Ovary (tissue), 7 donors: ENCODE measurements at regions not wholly inside any gene's neighbourhood (a gene's known extent, or its start where the extent isn't known, plus 50 kb on each side); places are given as distances from the start of the nearest gene placed in this dataset.
"Not testable (repeated sequence)": the region's sequence is repeated elsewhere in the genome, so short reads cannot be mapped to it uniquely, and the experiment has no call there.

Experiments used
- DNase-seq, 5 donors: peaks; one replicate each; pipeline ENCODE4 v3.0.0-alpha.2; 2019 to 2020
- H3K27ac ChIP-seq, 2 donors: fragments of 200-600 bp; one replicate each; pipeline versions ENCODE4 v1.5.1 to v1.8.0; 2019 to 2022
- H3K27me3 ChIP-seq: fragments of 200-600 bp; one replicate; pipeline ENCODE4 v1.8.0; 2022
- H3K36me3 ChIP-seq: fragments of 200-600 bp; sonication (generic); one replicate; pipeline ENCODE4 v1.5.1; 2019
- H3K4me1 ChIP-seq: one replicate; pipeline ENCODE4 v1.8.1; 2013; ENCODE audit warnings: mild to moderate bottlenecking, moderate library complexity; ENCODE audit not compliant: insufficient read depth
- H3K4me3 ChIP-seq: fragments of 200-600 bp; sonication (generic); one replicate; pipeline ENCODE4 v1.5.1; 2017
- H3K9me3 ChIP-seq, 2 donors: fragments of 200-600 bp in 1 of 2; sonication (generic) in 1 of 2; one replicate each; pipeline versions ENCODE4 v1.5.1 to v1.8.1; 2013 to 2019; ENCODE audit warnings: mild to moderate bottlenecking in 1 of 2, moderate library complexity in 1 of 2
- CTCF ChIP-seq, 3 donors: fragments of 450-650 bp in 2 of 3; fragments of 200-600 bp in 1 of 3; IDR thresholded peaks; one replicate each; pipeline versions ENCODE4 v1.5.1 to v1.8.0; 2016 to 2022; ENCODE audit warnings: antibody characterized with exemption in 3 of 3, mild to moderate bottlenecking in 1 of 3
- EP300 ChIP-seq: sonication (generic); formaldehyde crosslinking; IDR thresholded peaks from one replicate; pipeline ENCODE4 v1.6.1; 2017; ENCODE audit warnings: antibody characterized with exemption
- POLR2A ChIP-seq: fragments of 450-650 bp; IDR thresholded peaks from one replicate; pipeline ENCODE4 v1.6.1; 2017; ENCODE audit warnings: antibody characterized with exemption, mild to moderate bottlenecking, moderate library complexity
- WGBS, 3 donors: extraction: QIAGEN DNeasy Blood & Tissue Kit in 1 of 3; methylation state at CpG; one replicate each; pipeline versions ENCODE4 v1.1.5 to v1.1.7; 2013 to 2017; 5-methylcytosine and 5-hydroxymethylcytosine counted together
- intact Hi-C, 4 donors: fragments of 100-400 bp; cut with DNase I; formaldehyde crosslinking; loops; one replicate each; pipeline versions ENCODE4 v1.11.0 to v1.15.1; 2022 to 2023
- donor health status: DM: no; HTN: no; CAD: no; lungs with moderate emphysema.
- donor health status: DM: no; HTN: no; CAD: no.
- donor health status: Bipolar disorder and iron deficiency.
- donor health status: DM: no; HTN: no; CAD: no.
- donor health status: DM: yes; HTN: yes; CAD: no.

DNA sequence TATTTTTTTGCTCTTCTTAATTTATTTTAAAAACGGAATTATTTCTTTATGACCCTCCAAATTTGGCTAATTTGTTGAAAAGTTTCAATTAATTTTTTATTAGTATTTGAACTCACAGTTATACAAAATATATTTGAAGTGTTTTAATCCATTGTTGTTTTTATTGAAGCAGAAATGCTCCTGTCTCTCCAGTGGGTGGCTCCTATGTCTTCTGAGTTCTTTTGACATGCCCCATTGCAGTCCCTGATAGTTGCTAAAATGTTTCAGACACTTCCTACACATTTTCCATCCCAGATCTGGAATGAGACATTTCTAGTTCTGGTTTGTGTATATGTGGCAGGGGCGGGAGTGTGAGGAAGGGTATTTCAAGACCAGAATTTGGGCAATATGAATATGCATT, 579.4 kb upstream of the PRR20A start:
- Histone ChIP-seq H3K9me3 (no peaks in the 10 kb centered on the region), H3K4me3 (no peak overlapping the region), H3K27me3 (no peaks in the 10 kb centered on the region), H3K36me3 (no peaks in the 10 kb centered on the region), H3K4me1 (no peaks in the 10 kb centered on the region), H3K27ac (no peak overlapping the region)
- intact Hi-C loops, result no loop called here
- DNase-seq, result no peak
- TF ChIP-seq EP300, result no peak
- no peak for TF ChIP-seq CTCF (IDR thresholded peaks at IDR 0.05)
- TF ChIP-seq POLR2A, result no peak
- 71 to 76% (median 74%) methylated on average over 2 of the region's 2 CpGs for WGBS, 3 donors

DNA sequence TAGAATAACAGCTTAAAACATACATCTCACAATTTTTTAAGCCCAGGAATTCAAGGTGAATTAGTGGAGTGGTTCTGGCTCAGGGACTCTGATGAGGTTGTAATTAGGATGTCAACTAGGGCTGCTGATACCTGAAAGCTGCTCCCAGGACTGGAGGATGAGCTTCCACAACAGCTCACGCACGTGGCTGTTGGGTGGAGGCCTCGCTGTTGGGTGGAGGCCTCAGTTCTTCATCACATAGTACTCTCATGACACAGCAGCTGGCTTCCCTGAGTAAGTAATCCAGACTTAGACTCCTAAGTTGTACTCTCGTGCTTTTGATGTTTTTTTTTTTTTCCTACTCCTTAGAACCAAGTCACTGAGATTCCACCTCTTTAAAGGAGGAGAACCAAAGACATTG, 577.1 kb upstream of the PRR20A start:
- H3K4me1 ChIP-seq, result no peaks in the 10 kb centered on the region
- WGBS, 3 donors, result 54 to 75% (median 66%) methylated on average over 4 of the region's 4 CpGs
- H3K36me3 ChIP-seq, result no peaks in the 10 kb centered on the region
- no peak overlapping the region for H3K4me3 ChIP-seq
- intact Hi-C loops, result no loop called here
- no peak for TF ChIP-seq CTCF (IDR thresholded peaks at IDR 0.05)
- no peak overlapping the region for H3K27ac ChIP-seq
- no peaks in the 10 kb centered on the region for H3K9me3 ChIP-seq
- H3K27me3 ChIP-seq, result no peaks in the 10 kb centered on the region
- DNase-seq, result no peak

DNA sequence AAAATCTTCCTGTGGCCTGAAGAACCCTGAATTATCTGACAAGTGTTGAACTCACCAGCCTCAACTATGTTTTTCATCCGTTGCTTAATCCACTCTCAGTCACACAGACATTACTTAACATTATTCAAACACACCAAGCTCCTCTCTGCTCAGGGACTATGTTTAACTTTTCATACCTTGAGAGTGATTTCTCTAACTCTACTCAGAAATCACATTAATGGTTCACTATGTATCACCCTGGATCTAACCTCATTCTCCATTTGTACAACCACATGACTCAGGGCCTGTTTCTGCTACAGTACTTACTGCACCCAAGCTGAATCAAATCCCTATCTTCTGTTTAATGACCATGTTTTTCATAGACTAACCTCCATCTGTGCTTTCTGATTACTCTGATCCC, 553.7 kb upstream of the PRR20A start:
- TF ChIP-seq POLR2A, result no peak
- 60 to 74% (median 66%) methylated on average over 1 of the region's 1 CpG for WGBS, 3 donors
- DNase-seq, result no peak
- Histone ChIP-seq H3K9me3 (no peaks in the 10 kb centered on the region), H3K36me3 (no peaks in the 10 kb centered on the region), H3K4me3 (no peak overlapping the region), H3K27ac (no peak overlapping the region), H3K4me1 (no peaks in the 10 kb centered on the region), H3K27me3 (no peaks in the 10 kb centered on the region)
- intact Hi-C loops, result no loop called here

DNA sequence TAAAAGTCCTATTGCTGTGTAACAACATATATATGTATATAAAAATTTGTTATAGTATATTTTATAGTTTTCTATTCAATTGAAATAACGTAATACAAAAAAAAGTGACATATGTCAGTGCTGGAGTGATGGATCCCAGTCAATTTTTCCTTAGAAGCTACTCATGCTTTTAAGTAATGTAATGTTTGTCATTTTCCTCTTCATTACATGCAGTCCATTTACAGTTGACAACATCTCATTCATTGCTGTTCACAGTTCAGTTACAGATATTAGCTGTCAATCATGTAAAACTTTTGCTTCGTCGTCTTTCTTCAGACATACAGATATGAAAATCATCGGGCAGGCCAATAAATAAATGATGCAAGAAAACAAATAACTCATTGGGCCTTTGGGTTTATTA, 525.1 kb upstream of the PRR20A start:
- 87 to 93% (median 89%) methylated on average over 4 of the region's 4 CpGs for WGBS, 3 donors
- H3K9me3 ChIP-seq, result no peaks in the 10 kb centered on the region
- no peak for TF ChIP-seq EP300
- TF ChIP-seq CTCF (IDR thresholded peaks at IDR 0.05), result no peak
- TF ChIP-seq POLR2A, result no peak
- DNase-seq, result no peak
- H3K4me3 ChIP-seq, result no peak overlapping the region
- no peaks in the 10 kb centered on the region for H3K4me1 ChIP-seq
- intact Hi-C loops, result no loop called here
- no peak overlapping the region for H3K27ac ChIP-seq
- no peaks in the 10 kb centered on the region for H3K36me3 ChIP-seq
- H3K27me3 ChIP-seq, result no peaks in the 10 kb centered on the region

DNA sequence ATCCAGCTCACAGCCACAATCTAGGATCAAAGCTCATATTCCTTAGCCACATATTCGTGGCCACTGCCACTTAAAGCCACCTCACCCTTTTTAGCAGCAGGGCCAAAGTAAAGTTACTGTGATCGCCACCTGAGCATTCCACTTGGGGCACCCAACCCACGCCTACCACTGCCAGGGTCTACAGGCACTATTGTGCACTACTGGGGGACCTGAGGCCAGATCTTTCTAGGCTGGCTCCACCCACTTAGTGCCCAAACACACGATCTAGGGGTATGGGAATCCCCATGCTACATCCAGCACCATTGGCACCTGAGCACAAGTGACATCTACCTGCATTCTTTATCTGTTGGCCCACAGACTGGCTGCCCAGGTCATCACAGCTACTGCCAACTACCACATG, 517.9 kb upstream of the PRR20A start:
- Histone ChIP-seq H3K9me3 (no peaks in the 10 kb centered on the region), H3K36me3 (no peaks in the 10 kb centered on the region), H3K4me3 (no peak overlapping the region), H3K27me3 (peaks cover 3% of the 10 kb centered on the region), H3K4me1 (no peaks in the 10 kb centered on the region), H3K27ac (no peak overlapping the region)
- 71 to 86% (median 81%) methylated on average over 4 of the region's 4 CpGs for WGBS, 3 donors
- intact Hi-C loops, result no loop called here
- no peak for TF ChIP-seq CTCF (IDR thresholded peaks at IDR 0.05)
- no peak for TF ChIP-seq EP300
- no peak for TF ChIP-seq POLR2A
- no peak for DNase-seq

- H3K4me1 ChIP-seq, H3K36me3 ChIP-seq, H3K4me3 ChIP-seq, intact Hi-C loops, DNase-seq, H3K27me3 ChIP-seq, H3K27ac ChIP-seq, H3K9me3 ChIP-seq: not testable (repeated sequence)
- 84 to 87% (median 85%) methylated on average over 6 of the region's 6 CpGs for WGBS, 3 donors
Measured at GRCh38 chr13:56628886-56629285, 511.8 kb upstream of the PRR20A start.

GRCh38 chr13:56631060-56631459, 509.7 kb upstream of the PRR20A start:
- H3K36me3 ChIP-seq, DNase-seq, H3K9me3 ChIP-seq, H3K27ac ChIP-seq, H3K4me3 ChIP-seq, H3K27me3 ChIP-seq, intact Hi-C loops, H3K4me1 ChIP-seq: not testable (repeated sequence)
- 81 to 90% (median 85%) methylated on average over 3 of the region's 3 CpGs for WGBS, 3 donors
